Fibroblast of pulmonary artery (primary cell): ENCODE measurements at regions not wholly inside any gene's neighbourhood (a gene's known extent, or its start where the extent isn't known, plus 50 kb on each side); places are given as distances from the start of the nearest gene placed in this dataset.

Source experiments
- DNase-seq: peaks from one replicate; pipeline ENCODE4 v3.0.0-alpha.2; 2010; ENCODE audit warnings: low read depth
- H3K4me3 ChIP-seq: replicated peaks from 2 replicates; pipeline ENCODE4 v1.5.1; 2011; ENCODE audit warnings: low read depth, mild to moderate bottlenecking, control low read depth, low read length, moderate library complexity
- CTCF ChIP-seq: IDR thresholded peaks from 2 replicates; pipeline ENCODE4 v1.5.1; 2011; ENCODE audit warnings: mild to moderate bottlenecking, control low read depth, low read length, inconsistent platforms; ENCODE audit errors: missing control alignments

- TF ChIP-seq CTCF = no peak
- DNase-seq = no peak
- no peak overlapping the region for H3K4me3 ChIP-seq
Measured at GRCh38 chr13:111570911-111571310, 250.5 kb downstream of the TEX29 start.

DNA sequence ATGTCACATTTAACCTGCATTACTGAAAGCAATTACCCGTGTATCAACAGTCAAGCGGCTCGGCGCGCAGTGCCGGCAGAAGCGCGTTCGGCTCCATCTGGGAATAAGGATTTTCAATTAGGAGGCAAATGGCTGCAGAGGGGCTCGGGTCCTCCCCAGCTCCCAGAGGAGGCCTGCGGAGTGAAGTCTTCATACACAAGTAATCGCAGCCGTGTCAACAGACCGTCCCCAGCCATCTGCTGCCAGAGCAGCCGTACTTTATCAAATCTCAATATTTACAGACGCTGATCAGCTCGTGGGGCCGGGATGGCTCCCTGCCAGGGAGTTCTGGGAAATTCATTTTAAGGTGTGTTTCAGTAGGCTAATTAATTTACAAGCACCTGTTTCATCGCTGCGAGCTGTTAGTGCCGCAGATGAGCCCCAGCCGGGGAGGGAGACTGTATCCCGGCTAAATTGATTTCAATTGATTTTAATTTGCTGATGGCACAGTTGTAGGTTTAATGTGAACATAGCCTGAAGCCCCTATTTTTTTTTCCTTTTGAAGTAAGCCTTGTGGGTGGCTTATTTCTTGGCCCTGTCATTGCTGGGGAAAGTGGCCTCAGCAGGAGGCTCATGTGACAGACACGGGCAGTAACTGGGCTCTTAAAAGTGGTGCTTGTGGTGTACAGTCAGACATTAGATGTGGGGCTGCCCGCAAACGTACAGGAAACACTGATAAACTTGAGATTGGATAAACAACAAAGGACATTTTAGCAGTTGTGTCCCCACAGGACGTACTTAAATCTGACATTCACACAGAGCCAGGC lies 252.7 kb downstream of the TEX29 start:
- DNase-seq = no peak
- TF ChIP-seq CTCF = no peak
- H3K4me3 ChIP-seq = no peak overlapping the region

DNA sequence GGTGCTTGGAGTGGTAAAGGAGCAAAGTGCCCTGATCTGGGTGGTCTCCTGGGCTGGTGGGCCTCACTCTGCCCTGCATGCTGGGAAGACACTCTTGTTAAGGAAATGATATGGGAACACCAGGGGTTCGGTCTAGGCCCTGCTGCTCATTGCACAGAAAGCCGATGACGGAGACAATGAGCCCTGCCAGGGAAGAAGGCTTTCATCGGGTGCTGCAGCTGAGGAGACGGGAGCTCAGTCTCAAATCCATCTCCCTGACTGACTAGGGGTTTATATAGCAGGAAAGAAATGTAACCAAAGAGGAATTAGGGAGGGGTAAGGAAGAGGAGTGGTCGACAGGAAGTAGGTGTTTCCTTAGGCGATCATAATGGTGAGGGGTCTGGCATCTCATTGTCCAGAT lies 253.4 kb downstream of the TEX29 start:
- no peak for TF ChIP-seq CTCF
- H3K4me3 ChIP-seq = no peak overlapping the region
- no peak for DNase-seq

DNA sequence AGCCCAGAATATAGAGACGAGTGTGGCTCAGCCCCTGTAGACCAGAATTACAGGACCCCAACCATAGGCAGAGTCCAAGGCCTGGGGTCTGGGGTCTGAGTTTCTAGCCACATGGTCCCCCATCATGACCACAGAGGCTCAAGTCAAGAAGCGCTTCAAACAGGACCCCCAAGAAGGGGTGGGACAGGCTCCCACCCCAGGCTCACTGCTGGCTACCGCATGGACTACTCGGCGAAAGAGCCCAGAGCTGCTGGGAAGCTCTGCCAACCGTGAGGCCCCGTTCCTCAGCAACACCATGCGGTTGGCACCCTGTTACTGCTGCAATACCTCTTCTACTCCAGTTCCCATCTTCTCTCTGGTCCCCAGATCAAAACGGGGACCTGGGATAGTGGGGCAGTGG lies 254.8 kb downstream of the TEX29 start:
- no peak for TF ChIP-seq CTCF

DNA sequence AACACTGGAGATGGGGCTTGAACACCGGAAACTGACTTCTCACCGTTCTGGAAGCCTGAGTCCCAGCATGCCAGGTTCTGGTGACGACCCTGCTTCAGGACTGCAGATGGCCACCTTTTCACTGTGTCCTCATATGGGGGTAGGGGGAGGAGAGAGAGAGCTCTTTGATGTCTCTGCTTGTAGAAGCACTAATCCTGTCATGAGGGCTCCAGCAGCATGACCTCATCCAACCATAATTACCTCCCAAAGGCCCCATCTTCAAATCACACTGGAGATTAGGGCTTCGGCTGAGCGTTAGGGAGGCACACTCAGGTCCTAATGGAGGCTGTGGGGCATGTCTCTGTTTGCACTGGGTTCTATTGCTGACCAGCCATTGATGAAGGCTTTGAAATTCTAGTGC lies 255.3 kb downstream of the TEX29 start:
- TF ChIP-seq CTCF = no peak
- no peak for DNase-seq

More for the DNA sequence above, 254.8 kb downstream of the TEX29 start:
- H3K4me3 ChIP-seq = no peak overlapping the region
- DNase-seq = no peak

DNA sequence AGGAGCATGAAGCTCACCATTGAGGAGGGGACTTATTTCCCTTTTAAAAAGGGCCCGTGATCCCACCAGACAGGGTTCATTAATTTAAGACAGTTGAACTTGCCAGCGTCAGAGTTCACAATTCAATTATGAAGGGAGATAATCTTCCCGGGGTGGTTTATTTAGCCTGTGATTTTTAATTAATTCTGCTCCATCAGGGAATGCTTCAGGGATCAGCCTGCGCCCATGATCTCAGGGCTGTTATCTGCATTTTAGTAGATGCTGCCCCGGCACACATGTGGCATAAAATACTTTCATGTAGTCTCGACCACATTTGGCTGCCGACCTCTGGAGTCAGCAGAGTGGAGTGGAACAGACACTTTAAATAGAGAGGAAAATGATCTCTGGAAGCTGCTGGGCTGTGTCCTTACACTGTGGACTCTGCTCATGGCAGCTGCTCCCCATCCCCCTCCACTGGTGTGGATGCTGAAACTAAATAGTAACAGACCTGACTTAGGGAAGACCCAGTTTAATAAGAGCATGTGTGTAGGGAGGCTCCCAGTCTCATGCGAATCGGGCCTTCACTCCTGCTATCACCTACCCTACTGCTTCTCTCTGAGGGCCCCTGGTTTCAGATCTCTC lies 256.9 kb downstream of the TEX29 start:
- no peak overlapping the region for H3K4me3 ChIP-seq
- TF ChIP-seq CTCF = no peak
- no peak for DNase-seq

More for the DNA sequence above, 255.3 kb downstream of the TEX29 start:
- H3K4me3 ChIP-seq = no peak overlapping the region
